Caco-2 (cell line): ENCODE measurements at regions not wholly inside any gene's neighbourhood (a gene's known extent, or its start where the extent isn't known, plus 50 kb on each side); places are given as distances from the start of the nearest gene placed in this dataset.
"Not testable (repeated sequence)": the region's sequence is repeated elsewhere in the genome, so short reads cannot be mapped to it uniquely, and the experiment has no call there.

Experiments
- BruUV-seq: library from RNA; stranded (reverse); fragments of 400-500 nt; replicated peaks from 2 replicates; lab custom pipeline; 2021; lab: Mats Ljungman, UMichigan
- CTCF ChIA-PET: fragments of 300-600 bp; sonication (Branson Sonifier 250); formaldehyde crosslinking; loops from one replicate; lab custom pipeline; 2022; ENCODE audit warnings: antibody characterized with exemption; lab: Charles Lee
- POLR2A ChIA-PET: fragments of 300-600 bp; sonication (Branson Sonifier 250); formaldehyde crosslinking; loops from one replicate; lab custom pipeline; 2022; ENCODE audit warnings: antibody characterized with exemption; lab: Charles Lee
- DNase-seq, 2 experiments: peaks; one replicate each; pipeline versions ENCODE4 v3.0.0 to v3.0.0-alpha.2; 2020 to 2022
- H3K27me3 ChIP-seq: replicated peaks from 2 replicates; pipeline ENCODE4 v1.6.0; 2011; ENCODE audit warnings: low read length; ENCODE audit not compliant: control insufficient read depth, insufficient read depth
- H3K36me3 ChIP-seq: 2 replicates; pipeline ENCODE4 v1.5.1; 2011; ENCODE audit warnings: low read length; ENCODE audit not compliant: control insufficient read depth, insufficient read depth
- H3K4me1 ChIP-seq: fragments of 250-450 bp; sonication (Bioruptor Pico); 2 replicates; pipeline ENCODE4 v1.5.1; 2020; ENCODE audit warnings: mild to moderate bottlenecking
- H3K4me3 ChIP-seq: 2 replicates; pipeline ENCODE4 v1.5.1; 2011; ENCODE audit warnings: low read depth, mild to moderate bottlenecking, control low read depth, low read length
- H3K9me3 ChIP-seq: fragments of 250-450 bp; sonication (Bioruptor Pico); 2 replicates; pipeline ENCODE4 v1.5.1; 2020; ENCODE audit warnings: mild to moderate bottlenecking, moderate library complexity
- H3K27ac Mint-ChIP-seq: one replicate; pipeline ENCODE4 v1.8.0; 2022; ENCODE audit warnings: mixed read lengths; ENCODE audit not compliant: unreplicated experiment
- H3K27me3 Mint-ChIP-seq: one replicate; pipeline ENCODE4 v1.8.0; 2022; ENCODE audit warnings: mixed read lengths; ENCODE audit not compliant: insufficient read depth, unreplicated experiment
- H3K36me3 Mint-ChIP-seq: one replicate; pipeline ENCODE4 v1.8.0; 2022; ENCODE audit warnings: mild to moderate bottlenecking, mixed read lengths; ENCODE audit not compliant: insufficient read depth, unreplicated experiment
- H3K4me1 Mint-ChIP-seq: one replicate; pipeline ENCODE4 v1.8.0; 2022; ENCODE audit warnings: low read depth, mixed read lengths; ENCODE audit not compliant: unreplicated experiment
- H3K4me3 Mint-ChIP-seq: one replicate; pipeline ENCODE4 v1.8.0; 2022; ENCODE audit warnings: mild to moderate bottlenecking, moderate library complexity, mixed read lengths; ENCODE audit not compliant: unreplicated experiment
- H3K9me3 Mint-ChIP-seq: one replicate; pipeline ENCODE4 v1.8.0; 2022; ENCODE audit warnings: mixed read lengths; ENCODE audit not compliant: unreplicated experiment
- intact Hi-C: fragments of 100-400 bp; cut with micrococcal nuclease; formaldehyde crosslinking; loops from one replicate; pipeline ENCODE4 v1.10.0; 2022; ENCODE audit not compliant: unreplicated experiment

GRCh38 chr5:34096033-34096432 lies 53.0 kb upstream of the C1QTNF3 start:
- intact Hi-C loops, BruUV-seq, H3K36me3 ChIP-seq, H3K36me3 Mint-ChIP-seq, H3K27ac Mint-ChIP-seq, H3K27me3 ChIP-seq, DNase-seq, H3K9me3 Mint-ChIP-seq, H3K4me1 Mint-ChIP-seq, CTCF ChIA-PET, H3K9me3 ChIP-seq, H3K4me3 Mint-ChIP-seq, H3K27me3 Mint-ChIP-seq, H3K4me1 ChIP-seq, H3K4me3 ChIP-seq, POLR2A ChIA-PET: not testable (repeated sequence)

DNA sequence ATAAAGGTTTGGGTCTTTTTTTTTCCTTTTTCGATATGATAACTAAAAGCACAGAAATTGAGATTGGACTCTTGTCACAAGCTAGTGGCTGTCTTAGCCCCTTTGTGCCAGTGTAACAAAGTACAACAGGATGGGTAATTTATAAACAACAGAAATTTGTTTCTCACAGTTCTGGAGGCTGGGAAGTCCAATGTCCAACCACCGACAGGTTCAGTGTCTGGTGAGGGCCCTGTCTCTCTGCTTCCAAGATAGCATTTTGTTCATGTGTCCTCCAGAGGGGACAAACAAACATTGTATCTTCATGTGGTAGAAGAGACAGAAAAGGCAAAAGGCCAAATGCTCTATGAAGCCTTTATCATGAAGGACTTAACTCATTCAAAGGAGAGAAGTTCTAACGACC lies 56.9 kb upstream of the C1QTNF3 start:
- H3K27me3 Mint-ChIP-seq, H3K9me3 Mint-ChIP-seq, H3K27me3 ChIP-seq, intact Hi-C loops, POLR2A ChIA-PET, H3K4me1 ChIP-seq, CTCF ChIA-PET, H3K27ac Mint-ChIP-seq, H3K4me1 Mint-ChIP-seq, DNase-seq, H3K36me3 ChIP-seq, BruUV-seq, H3K36me3 Mint-ChIP-seq, H3K9me3 ChIP-seq, H3K4me3 Mint-ChIP-seq, H3K4me3 ChIP-seq: not testable (repeated sequence)

DNA sequence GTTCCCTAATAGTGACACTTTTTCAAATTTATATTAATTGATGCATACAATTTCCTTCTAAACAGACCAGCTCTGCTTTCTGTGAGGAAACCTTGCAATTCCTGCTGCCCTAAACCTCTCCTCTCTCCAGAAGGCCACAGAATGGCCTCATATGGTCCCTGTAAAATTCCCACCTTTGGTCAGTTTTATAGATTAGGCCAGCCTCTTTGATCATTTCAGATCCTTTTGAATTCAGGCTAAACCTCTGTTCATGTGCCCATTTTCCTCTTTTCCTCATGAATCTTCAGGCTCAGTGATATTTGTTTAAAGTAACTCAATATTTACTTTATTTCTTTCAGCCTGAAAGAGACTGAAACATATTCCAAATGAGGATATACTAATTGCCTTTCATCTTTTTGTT lies 58.6 kb upstream of the C1QTNF3 start:
- H3K27ac Mint-ChIP-seq, H3K4me3 ChIP-seq, H3K9me3 Mint-ChIP-seq, H3K27me3 ChIP-seq, H3K4me1 ChIP-seq, intact Hi-C loops, H3K4me1 Mint-ChIP-seq, H3K36me3 Mint-ChIP-seq, H3K4me3 Mint-ChIP-seq, H3K36me3 ChIP-seq, H3K27me3 Mint-ChIP-seq, DNase-seq, BruUV-seq, H3K9me3 ChIP-seq, POLR2A ChIA-PET, CTCF ChIA-PET: not testable (repeated sequence)

DNA sequence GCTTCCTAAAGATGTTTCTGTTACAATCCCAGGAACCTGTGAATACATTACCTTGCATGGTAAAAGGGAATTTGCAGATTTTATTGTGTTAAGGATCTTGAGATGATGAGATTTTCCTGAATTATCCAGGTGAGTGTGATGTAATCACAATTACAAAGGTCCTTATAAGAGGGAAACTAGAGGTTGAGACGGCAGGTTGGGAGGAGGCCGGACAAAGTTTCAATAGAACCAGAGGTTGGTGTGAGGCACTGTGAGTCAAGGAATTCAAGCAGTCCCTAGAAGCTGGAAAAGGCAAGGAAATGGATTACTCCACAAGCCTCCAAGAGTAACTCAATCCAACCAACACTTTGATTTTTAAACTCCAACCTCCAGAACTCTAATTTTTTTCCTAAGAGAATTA lies 65.9 kb upstream of the C1QTNF3 start:
- intact Hi-C loops, H3K4me3 Mint-ChIP-seq, DNase-seq, H3K4me1 ChIP-seq, H3K27me3 ChIP-seq, H3K9me3 ChIP-seq, POLR2A ChIA-PET, H3K36me3 ChIP-seq, H3K4me1 Mint-ChIP-seq, H3K4me3 ChIP-seq, H3K27ac Mint-ChIP-seq, CTCF ChIA-PET, H3K27me3 Mint-ChIP-seq, H3K9me3 Mint-ChIP-seq, H3K36me3 Mint-ChIP-seq, BruUV-seq: not testable (repeated sequence)

GRCh38 chr5:34124280-34124679 lies 81.3 kb upstream of the C1QTNF3 start:
- H3K9me3 ChIP-seq, H3K4me1 Mint-ChIP-seq, POLR2A ChIA-PET, H3K27me3 Mint-ChIP-seq, H3K4me3 ChIP-seq, H3K9me3 Mint-ChIP-seq, H3K27ac Mint-ChIP-seq, H3K36me3 ChIP-seq, H3K4me1 ChIP-seq, BruUV-seq, H3K36me3 Mint-ChIP-seq, DNase-seq, intact Hi-C loops, CTCF ChIA-PET, H3K4me3 Mint-ChIP-seq, H3K27me3 ChIP-seq: not testable (repeated sequence)

DNA sequence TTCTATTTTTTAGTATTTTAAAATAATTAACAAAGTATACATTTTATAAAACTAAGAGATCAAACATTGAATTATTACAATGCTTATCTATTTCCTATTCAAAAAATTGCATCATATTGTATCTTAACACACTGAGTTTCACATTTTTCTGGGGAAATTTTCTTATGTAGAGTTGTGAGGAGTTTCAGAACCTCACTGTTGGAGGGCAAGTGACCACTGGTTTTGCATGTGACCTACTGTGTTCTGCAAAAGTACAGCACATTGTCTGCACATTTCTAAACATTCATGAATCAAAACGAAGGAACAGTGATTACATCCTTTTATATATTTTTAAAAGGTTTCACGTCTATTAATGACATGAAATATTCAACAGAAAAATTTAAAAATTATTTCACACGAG lies 82.3 kb upstream of the C1QTNF3 start:
- H3K9me3 ChIP-seq, DNase-seq, H3K27ac Mint-ChIP-seq, H3K4me1 Mint-ChIP-seq, H3K4me3 ChIP-seq, H3K27me3 ChIP-seq, H3K4me1 ChIP-seq, H3K27me3 Mint-ChIP-seq, H3K4me3 Mint-ChIP-seq, H3K36me3 Mint-ChIP-seq, H3K36me3 ChIP-seq, CTCF ChIA-PET, intact Hi-C loops, H3K9me3 Mint-ChIP-seq, BruUV-seq, POLR2A ChIA-PET: not testable (repeated sequence)

GRCh38 chr5:34126741-34127140 lies 83.7 kb upstream of the C1QTNF3 start:
- H3K27ac Mint-ChIP-seq, H3K27me3 Mint-ChIP-seq, H3K27me3 ChIP-seq, H3K4me3 ChIP-seq, H3K36me3 Mint-ChIP-seq, H3K4me1 ChIP-seq, H3K9me3 ChIP-seq, H3K4me3 Mint-ChIP-seq, H3K4me1 Mint-ChIP-seq, CTCF ChIA-PET, BruUV-seq, POLR2A ChIA-PET, H3K36me3 ChIP-seq, H3K9me3 Mint-ChIP-seq, intact Hi-C loops, DNase-seq: not testable (repeated sequence)
